RWPE1 (cell line): ENCODE measurements at regions not wholly inside any gene's neighbourhood (a gene's known extent, or its start where the extent isn't known, plus 50 kb on each side); places are given as distances from the start of the nearest gene placed in this dataset.
A peak's percentile ranks its signal among the peaks of the same experiment; 100 is the strongest.

ENCODE experiments used
- CTCF ChIA-PET: fragments of 350-600 bp; sonication (Branson Sonifier 250); formaldehyde crosslinking; extraction: SDS; loops from one replicate; lab custom pipeline; 2021; lab: Yijun Ruan, JAX
- POLR2A ChIA-PET: fragments of 400-600 bp; formaldehyde crosslinking; extraction: SDS; loops from one replicate; lab custom pipeline; 2020; ENCODE audit warnings: antibody characterized with exemption; ENCODE audit not compliant: low non-redundant PET; lab: Yijun Ruan, JAX
- DNase-seq: peaks from one replicate; pipeline ENCODE4 v3.0.0; 2012; ENCODE audit warnings: low spot score
- H3K27ac ChIP-seq: fragments of 450-650 bp; 2 replicates; pipeline ENCODE4 v1.5.1; 2017
- CTCF ChIP-seq: fragments of 450-650 bp; conservative IDR thresholded peaks from 2 replicates; pipeline ENCODE4 v1.5.1; 2017; ENCODE audit warnings: low read depth, mild to moderate bottlenecking

GRCh38 chr4:119785963-119786362 lies 157.4 kb upstream of the PDE5A start:
- H3K27ac ChIP-seq = no peak overlapping the region
- DNase-seq = peak; percentile 9
- ChIA-PET POLR2A (no interaction called here), CTCF (interaction anchor here (1.3 to 1.4 kb wide), 2 partner anchors 157 to 227 kb away, joined by 6 to 12 read pairs; partner anchors contain the start of gene PDE5A)
- peak; percentile 17; the same call in 1 of the 2 replicates for TF ChIP-seq CTCF

GRCh38 chr4:119783189-119783983 lies 154.8 kb upstream of the PDE5A start:
- TF ChIP-seq CTCF = no peak
- CTCF ChIA-PET = interaction anchor here (1.3 kb wide), 1 partner anchor 155 kb away, joined by 4 read pairs; the partner anchor contains the start of gene PDE5A
- no peak for DNase-seq
- H3K27ac ChIP-seq = no peak overlapping the region
- POLR2A ChIA-PET = no interaction called here

GRCh38 chr4:119781044-119781443 lies 152.4 kb upstream of the PDE5A start:
- H3K27ac ChIP-seq = no peak overlapping the region
- no peak for TF ChIP-seq CTCF
- ChIA-PET POLR2A (no interaction called here), CTCF (interaction anchor here (0.9 kb wide), 1 partner anchor 152 kb away, joined by 3 read pairs; no protein-coding TSS in a partner anchor)
- DNase-seq = no peak

GRCh38 chr4:119774840-119775239 lies 146.2 kb upstream of the PDE5A start:
- CTCF ChIA-PET = no interaction called here
- DNase-seq = no peak
- TF ChIP-seq CTCF = no peak
- no peak overlapping the region for H3K27ac ChIP-seq
- POLR2A ChIA-PET = no interaction called here

GRCh38 chr4:119765951-119766350 lies 137.3 kb upstream of the PDE5A start:
- ChIA-PET CTCF (interaction anchor here (1.0 kb wide), 1 partner anchor 186 kb away, joined by 5 read pairs; no protein-coding TSS in a partner anchor), POLR2A (no interaction called here)
- DNase-seq = no peak
- H3K27ac ChIP-seq = no peak overlapping the region
- TF ChIP-seq CTCF = no peak

GRCh38 chr4:119765469-119765868 lies 136.9 kb upstream of the PDE5A start:
- ChIA-PET POLR2A (no interaction called here), CTCF (interaction anchor here (1.0 kb wide), 1 partner anchor 185 kb away, joined by 5 read pairs; no protein-coding TSS in a partner anchor)
- no peak for DNase-seq
- H3K27ac ChIP-seq = no peak overlapping the region
- TF ChIP-seq CTCF = no peak
